IMR-90 (cell line): ENCODE measurements at regions not wholly inside any gene's neighbourhood (a gene's known extent, or its start where the extent isn't known, plus 50 kb on each side); places are given as distances from the start of the nearest gene placed in this dataset.

Experiments used
- FOS ChIP-seq: fragments of 150-350 bp; IDR thresholded peaks from 2 replicates; pipeline ENCODE4 v1.6.1; 2016; ENCODE audit warnings: low read depth, low read length
- TF ChIP-seq, protein P1 (sequence below): conservative IDR thresholded peaks from 2 replicates; pipeline ENCODE4 v1.5.1; 2012; ENCODE audit warnings: mild to moderate bottlenecking, low read depth, low read length, improper control_type of control experiment

DNA sequence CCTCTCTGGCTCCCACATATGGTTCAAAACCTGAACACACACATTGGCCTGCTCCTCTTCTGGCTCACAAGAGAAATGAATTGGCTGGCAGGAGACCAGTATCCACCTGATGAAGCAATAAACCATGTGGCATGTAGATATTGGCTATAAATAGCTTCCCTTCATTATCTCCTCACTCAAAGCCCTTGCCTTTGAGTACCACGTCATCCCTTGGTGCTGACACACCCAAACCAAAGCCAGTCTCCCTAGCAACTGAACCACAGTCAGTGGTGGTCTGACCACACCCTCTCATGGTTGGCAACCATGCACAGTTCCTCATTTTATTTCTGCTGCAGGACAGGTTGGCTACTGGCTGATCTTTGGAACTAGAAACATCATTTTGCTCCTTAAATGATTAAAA lies 98.8 kb downstream of the ZNF621 start:
- no peak for TF ChIP-seq FOS
- TF ChIP-seq, protein P1, sequence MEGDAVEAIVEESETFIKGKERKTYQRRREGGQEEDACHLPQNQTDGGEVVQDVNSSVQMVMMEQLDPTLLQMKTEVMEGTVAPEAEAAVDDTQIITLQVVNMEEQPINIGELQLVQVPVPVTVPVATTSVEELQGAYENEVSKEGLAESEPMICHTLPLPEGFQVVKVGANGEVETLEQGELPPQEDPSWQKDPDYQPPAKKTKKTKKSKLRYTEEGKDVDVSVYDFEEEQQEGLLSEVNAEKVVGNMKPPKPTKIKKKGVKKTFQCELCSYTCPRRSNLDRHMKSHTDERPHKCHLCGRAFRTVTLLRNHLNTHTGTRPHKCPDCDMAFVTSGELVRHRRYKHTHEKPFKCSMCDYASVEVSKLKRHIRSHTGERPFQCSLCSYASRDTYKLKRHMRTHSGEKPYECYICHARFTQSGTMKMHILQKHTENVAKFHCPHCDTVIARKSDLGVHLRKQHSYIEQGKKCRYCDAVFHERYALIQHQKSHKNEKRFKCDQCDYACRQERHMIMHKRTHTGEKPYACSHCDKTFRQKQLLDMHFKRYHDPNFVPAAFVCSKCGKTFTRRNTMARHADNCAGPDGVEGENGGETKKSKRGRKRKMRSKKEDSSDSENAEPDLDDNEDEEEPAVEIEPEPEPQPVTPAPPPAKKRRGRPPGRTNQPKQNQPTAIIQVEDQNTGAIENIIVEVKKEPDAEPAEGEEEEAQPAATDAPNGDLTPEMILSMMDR: no peak
